ENCODE measurements at regions not wholly inside any gene's neighbourhood (a gene's known extent, or its start where the extent isn't known, plus 50 kb on each side); places are given as distances from the start of the nearest gene placed in this dataset.

DNA sequence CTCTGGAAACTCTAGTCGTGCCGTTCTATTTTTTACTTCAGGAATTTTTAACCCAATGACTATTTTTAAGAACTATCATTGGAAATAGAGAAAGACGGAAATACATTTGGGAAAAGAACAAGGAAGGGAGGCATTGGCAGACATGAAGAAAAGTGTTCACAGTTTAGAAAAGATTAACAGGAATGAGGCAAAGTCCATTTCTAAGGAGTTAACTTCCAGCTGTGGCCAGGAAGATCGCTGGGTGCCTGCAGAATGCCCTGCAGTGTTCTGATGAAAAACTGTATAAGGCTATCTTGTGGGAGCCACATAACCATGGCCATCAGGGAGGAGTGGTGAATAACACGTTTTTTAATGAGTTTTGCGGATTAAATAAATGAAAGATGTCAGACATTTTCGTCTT, 150.6 kb upstream of the VCX3A start:
- TF ChIP-seq, protein P1, sequence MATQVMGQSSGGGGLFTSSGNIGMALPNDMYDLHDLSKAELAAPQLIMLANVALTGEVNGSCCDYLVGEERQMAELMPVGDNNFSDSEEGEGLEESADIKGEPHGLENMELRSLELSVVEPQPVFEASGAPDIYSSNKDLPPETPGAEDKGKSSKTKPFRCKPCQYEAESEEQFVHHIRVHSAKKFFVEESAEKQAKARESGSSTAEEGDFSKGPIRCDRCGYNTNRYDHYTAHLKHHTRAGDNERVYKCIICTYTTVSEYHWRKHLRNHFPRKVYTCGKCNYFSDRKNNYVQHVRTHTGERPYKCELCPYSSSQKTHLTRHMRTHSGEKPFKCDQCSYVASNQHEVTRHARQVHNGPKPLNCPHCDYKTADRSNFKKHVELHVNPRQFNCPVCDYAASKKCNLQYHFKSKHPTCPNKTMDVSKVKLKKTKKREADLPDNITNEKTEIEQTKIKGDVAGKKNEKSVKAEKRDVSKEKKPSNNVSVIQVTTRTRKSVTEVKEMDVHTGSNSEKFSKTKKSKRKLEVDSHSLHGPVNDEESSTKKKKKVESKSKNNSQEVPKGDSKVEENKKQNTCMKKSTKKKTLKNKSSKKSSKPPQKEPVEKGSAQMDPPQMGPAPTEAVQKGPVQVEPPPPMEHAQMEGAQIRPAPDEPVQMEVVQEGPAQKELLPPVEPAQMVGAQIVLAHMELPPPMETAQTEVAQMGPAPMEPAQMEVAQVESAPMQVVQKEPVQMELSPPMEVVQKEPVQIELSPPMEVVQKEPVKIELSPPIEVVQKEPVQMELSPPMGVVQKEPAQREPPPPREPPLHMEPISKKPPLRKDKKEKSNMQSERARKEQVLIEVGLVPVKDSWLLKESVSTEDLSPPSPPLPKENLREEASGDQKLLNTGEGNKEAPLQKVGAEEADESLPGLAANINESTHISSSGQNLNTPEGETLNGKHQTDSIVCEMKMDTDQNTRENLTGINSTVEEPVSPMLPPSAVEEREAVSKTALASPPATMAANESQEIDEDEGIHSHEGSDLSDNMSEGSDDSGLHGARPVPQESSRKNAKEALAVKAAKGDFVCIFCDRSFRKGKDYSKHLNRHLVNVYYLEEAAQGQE (IDR thresholded peaks at IDR 0.05; ENCODE audit: low read depth) = no peak
- TF ChIP-seq FOXM1 (IDR thresholded peaks at IDR 0.05; ENCODE audit: borderline replicate concordance, low read depth) = no peak
- TF ChIP-seq YY1 (IDR thresholded peaks at IDR 0.05; ENCODE audit: low read depth) = no peak

DNA sequence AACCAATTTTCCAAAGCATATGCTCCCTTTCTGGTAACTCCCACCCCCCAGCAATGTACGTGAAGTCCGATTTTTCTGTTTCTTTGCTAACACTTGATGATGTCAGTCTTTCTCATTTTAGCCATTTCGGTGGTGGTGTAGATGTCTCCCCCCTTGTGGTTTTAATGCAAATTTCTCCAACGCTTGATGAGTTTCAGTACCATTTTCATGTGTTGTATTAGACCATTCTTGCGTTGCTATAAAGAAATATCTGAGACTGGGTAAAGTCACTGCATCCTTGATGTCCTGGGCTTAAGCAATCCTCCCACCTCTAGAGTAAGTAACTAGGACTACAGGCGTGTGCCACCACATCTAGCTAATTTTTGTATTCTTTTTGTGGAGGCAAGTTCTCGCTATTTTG, 148.4 kb upstream of the VCX3A start:
- TF ChIP-seq, protein P2, sequence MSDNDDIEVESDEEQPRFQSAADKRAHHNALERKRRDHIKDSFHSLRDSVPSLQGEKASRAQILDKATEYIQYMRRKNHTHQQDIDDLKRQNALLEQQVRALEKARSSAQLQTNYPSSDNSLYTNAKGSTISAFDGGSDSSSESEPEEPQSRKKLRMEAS (IDR thresholded peaks at IDR 0.05) = no peak
- TF ChIP-seq, protein P3, sequence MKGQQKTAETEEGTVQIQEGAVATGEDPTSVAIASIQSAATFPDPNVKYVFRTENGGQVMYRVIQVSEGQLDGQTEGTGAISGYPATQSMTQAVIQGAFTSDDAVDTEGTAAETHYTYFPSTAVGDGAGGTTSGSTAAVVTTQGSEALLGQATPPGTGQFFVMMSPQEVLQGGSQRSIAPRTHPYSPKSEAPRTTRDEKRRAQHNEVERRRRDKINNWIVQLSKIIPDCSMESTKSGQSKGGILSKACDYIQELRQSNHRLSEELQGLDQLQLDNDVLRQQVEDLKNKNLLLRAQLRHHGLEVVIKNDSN (IDR thresholded peaks at IDR 0.05) = no peak
- TF ChIP-seq FOXM1 (IDR thresholded peaks at IDR 0.05; ENCODE audit: borderline replicate concordance, low read depth) (no peak), TEAD4 (IDR thresholded peaks at IDR 0.05) (no peak), NFIC (IDR thresholded peaks at IDR 0.05) (no peak), TAF1 (IDR thresholded peaks at IDR 0.05; ENCODE audit: low read depth) (no peak), ZBTB7A (IDR thresholded peaks at IDR 0.05; ENCODE audit: low read depth) (no peak), EP300 (IDR thresholded peaks at IDR 0.05; ENCODE audit: borderline replicate concordance) (no peak), TCF12 (IDR thresholded peaks at IDR 0.05; ENCODE audit: low read depth) (no peak), EGR1 (IDR thresholded peaks at IDR 0.05) (no peak), RAD21 (IDR thresholded peaks at IDR 0.05; ENCODE audit: low read depth) (no peak), YY1 (IDR thresholded peaks at IDR 0.05; ENCODE audit: low read depth) (no peak)
- TF ChIP-seq, protein P1 (IDR thresholded peaks at IDR 0.05; ENCODE audit: low read depth) = no peak

DNA sequence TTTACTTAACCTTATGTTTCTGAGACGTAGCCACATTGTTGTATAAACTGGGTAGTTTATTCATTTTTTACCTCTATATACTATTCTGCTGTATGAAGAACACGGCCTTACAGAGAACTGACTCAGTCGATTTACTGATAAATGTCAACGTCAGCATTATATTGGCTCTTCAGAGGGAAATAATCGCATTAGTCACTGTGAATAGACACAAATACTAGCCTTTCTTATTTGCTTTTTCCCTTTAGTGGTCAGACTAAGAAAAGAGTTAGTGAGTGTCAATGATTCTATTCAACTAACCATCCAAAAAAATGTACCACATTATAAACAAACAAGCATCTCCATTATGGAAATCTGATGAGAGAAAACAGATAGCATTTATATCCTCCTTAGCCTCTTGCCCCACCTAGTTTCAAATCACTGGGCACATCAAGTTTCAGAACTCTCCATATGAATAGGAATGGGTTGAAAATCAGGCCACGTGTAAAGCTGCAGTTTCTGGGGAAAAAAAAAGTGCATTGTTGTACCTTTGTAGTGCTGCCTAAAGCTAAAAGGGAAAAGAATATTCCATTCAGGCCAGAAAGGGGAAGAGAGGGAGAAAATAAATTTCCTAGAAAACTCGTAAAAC, 146.7 kb upstream of the VCX3A start:
- TF ChIP-seq NFIC (IDR thresholded peaks at IDR 0.05) (no peak), EGR1 (IDR thresholded peaks at IDR 0.05) (no peak), TEAD4 (IDR thresholded peaks at IDR 0.05) (no peak), CREB1 (IDR thresholded peaks at IDR 0.05; ENCODE audit: low read depth) (no peak), RAD21 (IDR thresholded peaks at IDR 0.05; ENCODE audit: low read depth) (no peak), EP300 (IDR thresholded peaks at IDR 0.05; ENCODE audit: borderline replicate concordance) (no peak), CEBPB (IDR thresholded peaks at IDR 0.05) (no peak), TAF1 (IDR thresholded peaks at IDR 0.05; ENCODE audit: low read depth) (no peak), ZBTB7A (IDR thresholded peaks at IDR 0.05; ENCODE audit: low read depth) (no peak), FOXM1 (IDR thresholded peaks at IDR 0.05; ENCODE audit: borderline replicate concordance, low read depth) (no peak), YY1 (IDR thresholded peaks at IDR 0.05; ENCODE audit: low read depth) (no peak)
- TF ChIP-seq, protein P3 (IDR thresholded peaks at IDR 0.05) = no peak
- TF ChIP-seq, protein P1 (IDR thresholded peaks at IDR 0.05; ENCODE audit: low read depth) = no peak
- TF ChIP-seq, protein P2 (IDR thresholded peaks at IDR 0.05) = no peak

DNA sequence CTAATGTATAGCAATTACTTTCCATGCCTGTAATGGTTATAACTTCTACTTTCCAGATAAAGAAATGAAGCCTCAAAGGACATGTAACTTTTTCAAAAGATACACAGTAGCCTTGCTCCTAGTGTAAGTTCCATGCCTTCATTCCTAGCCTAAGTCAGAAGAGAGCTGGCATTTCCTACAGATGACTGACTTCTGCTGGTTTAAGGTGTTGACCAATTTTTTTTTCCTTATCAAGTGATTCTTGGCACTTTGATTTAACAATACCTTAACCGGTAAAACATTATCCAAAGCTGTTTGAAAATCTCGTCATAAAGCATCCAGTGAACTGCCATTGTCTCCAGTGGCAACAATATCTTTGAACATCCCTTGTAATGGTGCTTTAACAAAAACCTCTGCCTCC, 145.1 kb upstream of the VCX3A start:
- TF ChIP-seq NFIC (IDR thresholded peaks at IDR 0.05) (no peak), EGR1 (IDR thresholded peaks at IDR 0.05) (no peak), CREB1 (IDR thresholded peaks at IDR 0.05; ENCODE audit: low read depth) (no peak), EP300 (IDR thresholded peaks at IDR 0.05; ENCODE audit: borderline replicate concordance) (no peak), TEAD4 (IDR thresholded peaks at IDR 0.05) (no peak), RAD21 (IDR thresholded peaks at IDR 0.05; ENCODE audit: low read depth) (no peak), CEBPB (IDR thresholded peaks at IDR 0.05) (no peak), TCF12 (IDR thresholded peaks at IDR 0.05; ENCODE audit: low read depth) (no peak), YY1 (IDR thresholded peaks at IDR 0.05; ENCODE audit: low read depth) (no peak), TAF1 (IDR thresholded peaks at IDR 0.05; ENCODE audit: low read depth) (no peak), FOXM1 (IDR thresholded peaks at IDR 0.05; ENCODE audit: borderline replicate concordance, low read depth) (no peak)
- TF ChIP-seq, protein P1 (IDR thresholded peaks at IDR 0.05; ENCODE audit: low read depth) = no peak
- TF ChIP-seq, protein P3 (IDR thresholded peaks at IDR 0.05) = no peak
- TF ChIP-seq, protein P2 (IDR thresholded peaks at IDR 0.05) = no peak
